ENCODE measurements at regions not wholly inside any gene's neighbourhood (a gene's known extent, or its start where the extent isn't known, plus 50 kb on each side); places are given as distances from the start of the nearest gene placed in this dataset.
"Not testable (repeated sequence)": the region's sequence is repeated elsewhere in the genome, so short reads cannot be mapped to it uniquely, and the experiment has no call there.

DNA sequence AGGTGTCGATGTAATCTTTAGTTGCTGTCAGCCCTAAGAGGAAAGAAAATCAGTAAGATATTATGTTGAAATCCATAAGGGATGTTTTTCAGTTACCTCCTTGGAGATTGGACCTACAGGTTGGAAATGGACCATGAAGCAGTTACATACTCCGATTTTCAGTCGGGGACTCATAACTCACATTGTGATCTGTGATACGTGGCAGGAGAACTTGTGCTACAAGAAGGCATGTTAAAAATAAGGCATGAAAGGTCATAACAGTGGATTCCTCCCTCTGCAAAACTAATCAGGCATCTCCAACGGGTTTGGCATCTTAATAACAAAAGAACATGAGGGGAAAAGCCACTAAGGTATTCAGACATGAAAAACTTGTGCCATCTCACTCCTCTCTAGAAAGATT, 111.2 kb upstream of the CACHD1 start:
- intact Hi-C loops (cut with DNase I), result no loop called here
- no peak for DNase-seq

DNA sequence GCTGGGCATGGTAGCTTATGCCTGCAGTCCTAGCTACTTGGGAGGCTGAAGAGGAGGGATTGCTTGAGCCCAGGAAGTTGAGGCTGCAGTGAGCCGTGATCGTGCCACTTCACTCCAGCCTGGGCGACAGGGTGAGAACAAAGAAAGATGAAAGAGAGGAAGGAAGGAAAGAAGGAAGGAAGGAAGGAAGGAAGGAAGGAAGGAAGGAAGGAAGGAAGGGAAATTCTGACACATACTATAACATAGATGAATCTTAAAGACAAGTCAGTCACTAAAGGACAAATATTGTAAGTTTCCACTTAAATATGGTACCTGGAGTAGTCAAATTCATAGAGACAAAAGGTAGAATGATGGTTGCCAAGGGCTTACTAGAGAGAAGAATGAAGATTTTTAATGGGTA, 108.0 kb upstream of the CACHD1 start:
- DNase-seq, result no peak
- intact Hi-C loops (cut with DNase I), result no loop called here

DNA sequence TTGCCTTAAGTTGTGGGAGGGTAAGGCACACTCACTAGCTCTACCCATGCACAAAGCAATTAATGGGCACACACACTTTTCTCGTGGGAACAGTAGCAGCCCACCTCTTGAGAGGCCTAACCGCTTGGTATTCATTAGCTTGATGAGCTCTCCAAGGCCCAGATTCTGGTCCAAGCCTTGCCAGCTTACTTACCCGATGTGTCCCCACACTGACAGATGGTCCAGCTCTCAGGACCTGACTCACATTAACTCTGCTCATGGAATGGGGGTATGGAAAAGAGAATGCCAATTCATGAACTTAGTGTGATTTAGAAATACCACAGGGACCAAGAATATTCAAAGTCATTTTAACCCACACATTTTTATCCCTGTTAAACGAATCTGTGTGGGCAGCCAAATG, 106.8 kb upstream of the CACHD1 start:
- DNase-seq, result peak in 1 of 10 donors; percentile 9
- intact Hi-C loops (cut with DNase I), result no loop called here

DNA sequence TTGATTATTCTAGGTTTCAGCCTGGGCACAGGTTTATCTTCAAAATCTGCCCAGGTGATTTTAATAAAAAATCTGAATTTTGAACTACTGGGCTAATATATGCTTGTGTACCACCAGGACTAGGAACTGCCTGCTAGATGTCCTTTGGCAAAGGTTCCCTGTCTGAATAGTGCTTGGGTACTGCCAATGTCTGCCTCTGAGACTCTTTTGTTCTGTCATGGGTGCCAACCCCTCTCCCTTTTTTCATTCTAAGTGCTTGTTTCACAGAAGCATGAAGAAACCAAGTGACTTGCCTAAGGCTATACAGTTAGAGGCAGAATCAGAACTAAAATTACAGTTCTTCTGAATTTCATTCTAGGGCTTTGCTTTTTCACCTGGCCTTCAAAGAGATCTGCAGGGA, 106.3 kb upstream of the CACHD1 start:
- intact Hi-C loops (cut with DNase I), result no loop called here

DNA sequence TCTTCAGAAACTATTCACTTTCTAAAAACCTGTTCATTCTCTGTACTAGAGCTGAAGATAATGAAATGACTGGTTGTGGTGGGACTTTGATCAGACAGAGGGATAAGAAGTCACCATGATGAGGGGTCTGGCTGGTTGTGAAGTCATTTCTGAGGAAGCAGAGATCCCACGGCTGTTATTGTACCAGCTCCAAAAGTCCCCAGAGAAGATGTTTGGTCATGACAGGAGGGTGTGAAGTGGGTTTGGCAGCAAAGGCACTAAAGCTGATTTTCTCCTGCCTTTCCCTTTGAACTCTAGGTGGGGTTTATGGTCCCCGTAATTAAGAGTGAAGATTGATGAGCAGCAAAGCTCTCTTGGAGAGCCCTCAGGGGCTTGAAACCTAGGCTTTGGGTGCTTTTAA, 103.1 kb upstream of the CACHD1 start:
- DNase-seq, result no peak
- intact Hi-C loops (cut with DNase I), result no loop called here

More for the DNA sequence above, 106.3 kb upstream of the CACHD1 start:
- peak in 1 of 10 donors; percentile 19 for DNase-seq

DNA sequence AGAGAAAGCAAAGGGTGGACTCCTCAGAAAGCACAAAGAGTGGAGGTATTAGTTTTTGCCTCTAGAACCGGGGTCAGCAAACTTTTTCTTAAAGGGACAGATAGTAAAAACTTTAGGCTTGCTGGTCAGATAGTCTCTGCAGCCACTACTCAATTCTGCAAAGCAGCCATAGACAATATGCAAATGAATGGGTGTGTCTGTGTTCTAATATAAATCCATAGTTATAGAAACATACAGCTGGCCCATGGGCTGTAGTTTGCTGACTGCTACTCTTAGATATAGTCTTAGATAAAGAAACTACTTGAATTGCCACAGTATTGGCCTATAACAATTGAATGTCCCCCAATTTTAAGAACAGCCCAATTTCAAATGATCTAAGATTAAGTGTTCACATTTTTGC, 101.6 kb upstream of the CACHD1 start:
- no peak for DNase-seq
- intact Hi-C loops (cut with DNase I), result no loop called here

DNA sequence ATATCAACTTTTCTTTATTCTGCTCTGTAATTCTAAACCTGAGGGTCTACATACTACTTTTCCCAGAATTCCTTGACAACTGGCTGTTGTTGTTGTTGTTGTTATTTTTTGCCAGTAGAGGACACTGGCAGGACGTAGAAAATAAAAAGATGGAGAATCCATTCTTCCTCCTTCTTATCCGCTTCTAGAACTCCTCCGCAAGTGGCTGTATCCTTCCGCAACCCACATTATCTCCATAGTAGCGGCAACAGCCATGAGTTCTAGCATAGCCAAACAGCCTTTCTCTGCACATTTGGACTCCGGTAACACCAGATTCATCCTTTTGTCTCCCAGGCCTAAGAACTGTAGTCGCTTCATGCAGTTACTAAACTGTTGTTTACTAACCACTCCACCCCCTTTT, 91.1 kb upstream of the CACHD1 start:
- no peak for DNase-seq
- intact Hi-C loops (cut with DNase I), result no loop called here

DNA sequence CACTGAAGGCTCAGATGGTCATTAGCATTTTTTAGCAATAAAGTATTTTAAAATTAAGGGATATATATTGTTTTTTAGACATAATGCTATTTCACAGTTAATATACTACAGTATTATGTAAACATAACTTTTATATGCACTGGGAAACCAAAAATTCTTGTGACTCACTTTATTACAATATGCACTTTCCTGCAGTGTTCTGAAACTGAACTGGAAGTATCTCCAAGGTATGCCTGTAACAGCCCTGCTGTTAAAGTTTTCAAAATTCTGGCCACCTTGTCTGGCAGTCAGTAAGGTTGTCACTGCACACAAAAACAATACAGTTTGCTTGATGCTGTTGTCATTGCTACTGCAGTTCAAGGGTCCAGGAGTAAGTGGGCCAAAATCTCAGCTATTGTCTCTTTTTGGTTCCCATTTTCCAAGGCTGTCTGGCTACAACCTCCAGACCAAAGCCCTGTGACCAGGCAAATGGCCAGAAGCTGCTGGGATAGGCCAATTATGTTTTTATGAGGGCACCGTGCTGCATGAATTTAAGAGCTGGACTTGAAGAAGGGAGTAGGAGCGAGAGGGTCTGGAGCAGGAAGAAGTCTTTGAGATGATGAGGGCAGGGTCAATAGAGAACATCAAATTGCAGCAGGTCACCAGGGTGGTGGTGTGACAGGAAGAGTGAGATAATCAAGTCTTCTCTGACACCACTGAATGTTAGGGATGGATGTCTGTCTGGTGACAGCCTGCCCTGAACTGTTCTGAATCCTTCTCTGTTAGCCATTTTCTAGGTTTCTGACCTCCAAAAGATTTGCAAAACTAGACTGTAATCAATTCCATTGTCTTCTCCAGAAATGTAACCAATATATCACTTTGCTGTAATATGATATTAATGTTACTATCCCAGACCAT, 82.3 kb upstream of the CACHD1 start:
- DNase-seq, result peak in 1 of 10 donors; percentile 11
- intact Hi-C loops (cut with DNase I), result no loop called here

DNA sequence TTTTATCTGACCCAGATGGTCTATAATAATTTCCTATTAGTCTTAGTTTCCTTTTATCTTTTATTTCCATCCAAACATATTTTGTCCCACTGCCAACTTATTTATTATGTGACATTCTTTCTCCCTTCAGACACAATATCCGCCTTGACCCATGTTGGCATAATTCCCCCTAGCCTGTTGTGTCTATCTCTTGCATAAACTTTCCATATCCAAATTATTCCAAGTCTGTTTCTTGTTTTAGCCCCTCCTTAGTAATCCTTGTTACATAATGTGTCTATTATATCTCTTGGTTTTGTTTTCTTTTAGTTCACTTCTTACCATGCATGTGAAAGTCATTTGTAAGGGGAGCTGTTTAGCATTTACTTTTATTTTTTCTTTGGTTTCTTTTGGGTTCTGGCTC, 81.6 kb upstream of the CACHD1 start:
- DNase-seq, result no peak
- intact Hi-C loops (cut with DNase I), result no loop called here

DNA sequence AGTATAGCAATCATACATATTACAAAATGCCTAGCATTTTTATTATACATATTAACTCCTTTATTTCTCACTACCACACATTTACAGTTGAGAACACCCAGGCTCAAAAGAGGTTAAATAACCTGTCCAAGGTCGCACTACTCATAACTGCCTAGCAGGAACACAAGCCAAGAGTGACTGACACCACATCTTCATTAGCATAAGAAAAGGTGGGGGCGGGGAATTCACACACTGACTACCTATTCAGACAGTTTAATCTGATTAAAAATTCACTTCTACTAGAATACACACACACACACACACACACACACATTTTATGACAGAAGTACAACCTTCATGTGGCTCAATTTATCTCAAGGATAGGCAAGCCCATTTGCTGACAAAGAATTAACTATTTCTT, 77.8 kb upstream of the CACHD1 start:
- no peak for DNase-seq
- intact Hi-C loops (cut with DNase I), result no loop called here

DNA sequence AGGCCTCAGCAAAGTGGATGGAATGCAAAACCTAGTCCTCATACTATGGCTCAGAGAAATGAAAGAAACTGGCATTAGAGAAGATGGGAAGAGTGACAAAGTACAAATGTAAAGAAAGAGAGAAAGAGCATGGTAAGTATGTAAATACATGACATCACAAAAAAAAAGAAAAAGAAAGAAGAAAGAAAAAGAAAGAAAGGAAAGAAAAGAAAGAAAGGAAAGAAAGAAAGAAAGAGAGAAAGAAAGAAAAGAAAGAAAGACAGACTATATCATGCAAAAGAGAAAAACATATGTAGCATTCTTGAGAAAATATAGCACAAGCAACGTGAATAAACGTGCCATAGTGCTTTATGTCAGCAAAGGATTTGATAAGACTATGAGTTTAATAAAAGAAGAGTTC, 76.1 kb upstream of the CACHD1 start:
- intact Hi-C loops (cut with DNase I), result no loop called here
- DNase-seq, result no peak

DNA sequence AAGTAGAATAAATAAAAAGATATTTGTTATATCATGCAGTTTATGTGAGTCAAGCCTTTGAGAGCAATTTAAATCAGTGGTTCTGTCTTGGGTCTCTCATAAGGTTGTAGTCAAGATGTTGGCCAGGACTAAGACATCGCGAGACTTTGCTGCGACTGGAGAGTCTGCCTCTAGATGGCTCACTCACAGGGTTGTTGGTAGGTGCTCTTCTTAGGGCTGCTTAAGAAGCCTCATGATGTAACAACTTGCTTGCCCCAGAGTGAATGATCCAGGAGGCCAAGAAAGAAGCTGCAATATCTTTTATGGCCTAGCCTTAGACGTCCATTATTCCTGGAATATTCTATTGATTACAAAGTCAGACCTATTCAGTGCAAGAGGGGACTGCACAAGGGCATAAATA, 73.1 kb upstream of the CACHD1 start:
- intact Hi-C loops (cut with DNase I), result no loop called here
- no peak for DNase-seq

DNA sequence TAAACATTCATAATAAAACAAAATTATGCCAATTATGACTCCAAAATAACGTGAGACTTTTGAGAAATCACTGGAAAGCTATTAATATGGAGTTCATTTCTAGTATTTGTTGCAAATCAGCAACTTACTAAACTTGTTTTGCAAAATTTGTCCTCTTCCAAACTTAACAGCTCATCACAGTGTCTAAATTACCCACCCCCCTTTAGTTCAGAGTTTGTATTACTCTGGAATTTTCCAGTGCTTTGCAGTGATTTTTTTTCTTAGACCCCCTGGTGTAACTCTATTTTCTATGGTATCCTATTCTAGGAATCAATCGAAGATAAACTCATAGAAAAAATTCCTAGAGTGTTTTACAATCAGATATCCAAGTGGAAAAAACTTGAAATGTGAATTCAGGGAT, 72.4 kb upstream of the CACHD1 start:
- intact Hi-C loops (cut with DNase I), result no loop called here
- DNase-seq, result no peak

DNA sequence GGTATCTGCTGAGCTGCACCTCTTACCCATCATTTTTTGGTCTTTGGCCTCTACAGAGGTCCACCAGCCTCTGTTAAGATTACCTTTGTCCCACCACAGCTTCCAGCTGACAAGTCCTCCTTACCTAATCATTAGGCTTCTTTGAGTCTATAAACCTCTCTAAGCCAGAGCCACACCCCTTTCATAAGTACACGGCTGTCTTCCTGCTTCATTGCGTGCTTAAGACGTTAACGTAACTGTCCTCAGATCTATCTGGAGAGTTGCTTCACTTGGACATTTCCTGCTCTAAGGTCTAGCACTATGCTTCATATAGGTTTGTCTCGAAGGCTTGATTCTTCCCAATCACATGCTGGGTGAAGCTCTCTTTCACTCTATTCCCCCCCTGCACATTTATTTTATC, 71.0 kb upstream of the CACHD1 start:
- intact Hi-C loops (cut with DNase I), result no loop called here
- DNase-seq, result no peak

DNA sequence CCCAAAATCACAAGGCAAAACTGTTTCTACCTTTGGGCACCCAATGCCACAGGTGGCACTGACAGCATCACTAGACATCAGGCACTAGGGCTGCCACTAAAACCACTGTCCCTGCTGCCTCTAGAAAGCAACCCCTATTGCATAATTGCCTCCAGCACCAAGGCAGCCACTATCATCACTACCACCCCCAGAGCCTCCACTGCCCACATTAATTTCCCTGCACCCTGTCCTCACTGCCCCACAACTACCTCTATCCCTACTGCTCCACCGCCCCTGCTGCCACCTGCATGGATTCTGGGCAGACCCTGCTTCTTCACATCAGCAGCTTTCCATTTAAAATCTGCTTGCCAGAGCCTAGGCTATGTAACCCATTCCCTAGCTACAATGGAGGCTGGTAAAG, 68.6 kb upstream of the CACHD1 start:
- intact Hi-C loops (cut with DNase I), result no loop called here
- no peak for DNase-seq

DNA sequence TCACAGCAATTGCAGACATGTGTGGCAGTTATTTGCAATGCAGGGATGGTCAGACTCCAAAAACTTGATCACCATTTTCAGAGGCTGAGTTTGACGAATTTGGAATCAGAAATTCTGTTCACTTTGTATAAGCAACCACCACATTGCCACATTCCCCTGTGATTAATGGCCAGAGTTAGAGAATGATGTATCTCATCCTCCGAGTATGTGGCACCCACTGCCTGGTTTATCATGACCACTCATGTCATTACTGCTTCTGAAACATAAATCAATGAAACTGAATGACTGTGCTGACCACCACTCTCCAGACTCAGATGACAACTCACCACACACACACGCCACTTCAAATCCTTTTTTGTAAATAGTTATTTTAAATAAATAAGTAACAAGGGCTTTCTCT, 66.6 kb upstream of the CACHD1 start:
- intact Hi-C loops (cut with DNase I), result no loop called here
- DNase-seq, result no peak

DNA sequence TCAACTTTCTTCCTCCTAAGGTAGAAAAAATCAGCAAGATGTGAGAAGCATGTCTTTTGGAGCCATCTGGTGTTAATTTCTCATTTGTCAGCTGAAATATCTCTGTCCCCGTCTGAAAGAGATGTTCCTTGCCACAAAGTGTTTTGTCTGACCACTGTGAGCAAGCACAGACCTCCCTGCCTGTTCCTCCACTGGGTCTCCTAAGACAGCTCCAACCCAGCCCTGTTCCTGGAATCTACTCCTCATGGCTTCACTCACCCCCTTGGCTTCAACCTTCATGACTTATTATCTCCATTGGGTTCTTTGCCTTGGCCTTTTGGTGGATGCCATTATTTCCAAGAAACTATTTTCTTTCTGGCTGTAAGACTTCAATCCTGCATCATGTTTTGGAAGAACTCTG, 65.7 kb upstream of the CACHD1 start:
- no peak for DNase-seq
- intact Hi-C loops (cut with DNase I), result no loop called here

DNA sequence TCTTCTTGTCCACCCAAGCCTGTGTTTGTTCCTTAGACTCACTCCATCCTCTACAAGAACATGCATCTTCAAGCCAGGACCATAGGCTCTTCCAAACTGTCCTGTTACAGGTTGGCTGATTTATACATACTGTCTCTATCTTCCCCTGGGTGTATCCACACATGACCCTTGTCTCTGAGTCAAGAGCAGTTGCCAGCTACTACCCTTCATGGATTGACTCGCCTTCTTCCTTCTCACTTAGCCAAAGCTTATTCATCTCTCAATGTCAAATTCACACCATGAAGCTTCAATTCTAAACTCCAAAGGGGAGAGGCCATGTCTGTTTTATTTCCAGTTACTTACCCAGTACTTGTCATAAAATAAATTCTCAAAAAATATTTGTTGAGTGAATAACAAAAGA, 64.1 kb upstream of the CACHD1 start:
- intact Hi-C loops (cut with DNase I), result no loop called here
- DNase-seq, result no peak

DNA sequence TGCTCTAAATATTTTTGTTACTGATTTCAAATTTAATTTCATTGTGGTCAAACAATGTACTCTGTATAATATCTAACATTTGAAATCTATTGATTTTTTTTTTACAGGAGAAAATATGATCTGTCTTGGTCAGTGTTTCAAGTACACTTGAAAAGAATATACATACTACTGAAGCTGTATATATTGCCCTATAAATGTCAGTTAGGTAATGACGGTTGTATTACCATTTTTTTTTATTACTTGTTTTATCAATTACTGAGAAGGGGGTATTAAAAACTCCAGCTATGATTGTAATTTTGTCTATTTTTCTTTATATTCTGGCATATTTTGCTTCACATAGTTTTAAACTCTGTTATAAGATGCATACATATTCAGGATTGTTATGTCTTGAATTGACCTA, 59.7 kb upstream of the CACHD1 start:
- no peak for DNase-seq
- intact Hi-C loops (cut with DNase I), result no loop called here

DNA sequence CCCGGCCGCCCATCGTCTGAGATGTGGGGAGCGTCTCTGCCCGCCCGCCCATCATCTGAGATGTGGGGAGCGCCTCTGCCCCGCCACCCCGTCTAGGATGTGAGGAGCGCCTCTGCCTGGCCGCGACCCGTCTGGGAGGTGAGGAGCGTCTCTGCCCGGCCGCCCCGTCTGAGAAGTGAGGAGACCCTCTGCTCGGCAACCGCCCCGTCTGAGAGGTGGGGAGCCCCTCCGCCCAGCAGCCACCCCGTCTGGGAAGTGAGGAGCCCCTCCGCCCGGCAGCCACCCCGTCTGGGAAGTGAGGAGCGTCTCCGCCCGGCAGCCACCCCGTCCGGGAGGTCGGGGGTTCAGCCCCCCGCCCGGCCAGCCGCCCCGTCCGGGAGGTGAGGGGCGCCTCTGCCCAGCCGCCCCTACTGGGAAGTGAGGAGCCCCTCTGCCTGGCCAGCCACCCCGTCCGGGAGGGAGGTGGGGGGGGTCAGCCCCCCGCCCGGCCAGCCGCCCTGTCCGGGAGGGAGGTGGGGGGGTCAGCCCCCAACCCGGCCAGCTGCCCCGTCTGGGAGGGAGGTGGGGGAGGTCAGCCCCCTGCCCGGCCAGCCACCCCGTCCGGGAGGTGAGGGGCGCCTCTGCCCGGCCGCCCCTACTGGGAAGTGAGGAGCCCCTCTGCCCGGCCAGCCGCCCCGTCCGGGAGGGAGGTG, 54.9 kb upstream of the CACHD1 start:
- peak in 1 of 10 donors; percentile 70 for DNase-seq
- intact Hi-C loops (cut with DNase I), result not testable (repeated sequence)

DNA sequence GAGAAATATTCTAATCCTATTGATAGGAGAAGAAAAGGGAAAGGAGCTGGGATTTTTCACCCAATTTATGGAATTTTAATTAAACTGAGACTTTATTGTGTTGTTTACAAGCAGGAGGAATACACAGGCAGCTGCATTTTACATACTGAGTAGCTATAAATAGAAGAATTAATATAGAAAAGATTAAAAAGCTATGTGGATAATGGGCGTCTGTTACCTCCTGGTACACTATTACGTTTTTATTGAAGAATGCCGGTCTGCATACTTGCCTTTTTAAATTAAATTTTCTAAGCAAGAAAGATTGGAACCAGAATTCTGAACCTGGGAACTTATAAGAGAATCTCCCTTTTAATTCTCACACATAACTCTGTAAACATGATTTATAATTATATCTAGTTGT, 52.1 kb upstream of the CACHD1 start:
- intact Hi-C loops (cut with DNase I), result no loop called here

More for the DNA sequence above, 52.1 kb upstream of the CACHD1 start:
- DNase-seq, result no peak

Data from posterior cingulate gyrus (tissue), 11 donors.